ENCODE measurements at regions not wholly inside any gene's neighbourhood (a gene's known extent, or its start where the extent isn't known, plus 50 kb on each side); places are given as distances from the start of the nearest gene placed in this dataset.

DNA sequence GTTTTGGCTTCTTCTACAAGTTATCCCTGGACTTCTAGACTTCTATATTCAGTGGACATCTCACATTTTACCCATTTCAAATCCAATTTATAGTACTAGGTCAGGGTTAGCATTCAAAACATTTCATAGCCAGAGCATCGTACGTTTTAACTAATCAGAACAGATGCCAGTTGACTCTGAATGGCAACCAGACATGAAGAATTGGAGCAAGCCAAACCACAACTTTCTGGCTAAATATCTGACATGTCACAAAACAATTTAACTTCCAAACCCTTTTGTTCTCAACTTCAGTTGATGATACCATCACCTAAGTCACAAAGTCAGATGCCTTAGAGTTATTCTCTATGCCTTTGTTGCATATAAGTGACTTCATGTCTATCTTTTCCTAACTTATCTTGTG is 1105.7 kb downstream of the XPNPEP1 start:
- TF ChIP-seq, protein P1, sequence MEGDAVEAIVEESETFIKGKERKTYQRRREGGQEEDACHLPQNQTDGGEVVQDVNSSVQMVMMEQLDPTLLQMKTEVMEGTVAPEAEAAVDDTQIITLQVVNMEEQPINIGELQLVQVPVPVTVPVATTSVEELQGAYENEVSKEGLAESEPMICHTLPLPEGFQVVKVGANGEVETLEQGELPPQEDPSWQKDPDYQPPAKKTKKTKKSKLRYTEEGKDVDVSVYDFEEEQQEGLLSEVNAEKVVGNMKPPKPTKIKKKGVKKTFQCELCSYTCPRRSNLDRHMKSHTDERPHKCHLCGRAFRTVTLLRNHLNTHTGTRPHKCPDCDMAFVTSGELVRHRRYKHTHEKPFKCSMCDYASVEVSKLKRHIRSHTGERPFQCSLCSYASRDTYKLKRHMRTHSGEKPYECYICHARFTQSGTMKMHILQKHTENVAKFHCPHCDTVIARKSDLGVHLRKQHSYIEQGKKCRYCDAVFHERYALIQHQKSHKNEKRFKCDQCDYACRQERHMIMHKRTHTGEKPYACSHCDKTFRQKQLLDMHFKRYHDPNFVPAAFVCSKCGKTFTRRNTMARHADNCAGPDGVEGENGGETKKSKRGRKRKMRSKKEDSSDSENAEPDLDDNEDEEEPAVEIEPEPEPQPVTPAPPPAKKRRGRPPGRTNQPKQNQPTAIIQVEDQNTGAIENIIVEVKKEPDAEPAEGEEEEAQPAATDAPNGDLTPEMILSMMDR (tag by site-specific recombination; IDR thresholded peaks at IDR 0.05) = no peak
- TF ChIP-seq MZF1 (tag by site-specific recombination; IDR thresholded peaks at IDR 0.05; ENCODE audit: borderline replicate concordance) (no peak), ZNF184 (tag by site-specific recombination; IDR thresholded peaks at IDR 0.05) (no peak), SCRT1 (tag by site-specific recombination; IDR thresholded peaks at IDR 0.05; ENCODE audit: borderline replicate concordance) (no peak), ZFP41 (tag by site-specific recombination; IDR thresholded peaks at IDR 0.05; ENCODE audit: borderline replicate concordance) (no peak)
